Omental fat pad (tissue), 3 donors: ENCODE measurements at regions not wholly inside any gene's neighbourhood (a gene's known extent, or its start where the extent isn't known, plus 50 kb on each side); places are given as distances from the start of the nearest gene placed in this dataset.
"Not testable (repeated sequence)": the region's sequence is repeated elsewhere in the genome, so short reads cannot be mapped to it uniquely, and the experiment has no call there.

Source experiments
- ATAC-seq: fragments of 150-250 bp; one replicate; pipeline ENCODE4 v1.9.1; 2016; ENCODE audit warnings: mild to moderate bottlenecking, moderate library complexity; ENCODE audit not compliant: low FRiP score
- DNase-seq: peaks from one replicate; pipeline ENCODE4 v3.0.0-alpha.2; 2019; ENCODE audit warnings: low spot score
- TF ChIP-seq, protein P1 (sequence below), 3 donors: fragments of 450-650 bp; IDR thresholded peaks; one replicate each; pipeline ENCODE4 v1.5.1; 2016 to 2017; ENCODE audit warnings: antibody characterized with exemption in 3 of 3, mild to moderate bottlenecking in 3 of 3, moderate library complexity in 2 of 3

DNA sequence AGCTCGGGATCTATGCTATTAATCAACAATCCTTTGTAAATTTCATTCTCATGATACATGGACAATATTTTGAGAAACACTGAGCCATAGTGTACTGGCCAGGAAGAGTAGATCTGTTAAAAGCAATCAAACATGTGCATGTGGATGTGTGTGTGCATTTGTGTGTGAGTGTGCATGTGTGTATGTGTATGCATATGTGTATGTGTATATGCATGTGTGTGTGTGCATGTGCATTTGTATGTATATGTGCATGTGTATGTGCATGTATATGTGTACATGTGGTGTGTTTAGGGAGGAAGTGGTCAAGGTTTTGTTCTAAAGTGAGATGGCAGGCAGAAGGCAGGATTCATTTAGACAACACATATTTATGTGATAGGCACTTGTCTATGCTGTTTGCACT, 623.8 kb downstream of the ADCYAP1 start:
- ATAC-seq: no peak

DNA sequence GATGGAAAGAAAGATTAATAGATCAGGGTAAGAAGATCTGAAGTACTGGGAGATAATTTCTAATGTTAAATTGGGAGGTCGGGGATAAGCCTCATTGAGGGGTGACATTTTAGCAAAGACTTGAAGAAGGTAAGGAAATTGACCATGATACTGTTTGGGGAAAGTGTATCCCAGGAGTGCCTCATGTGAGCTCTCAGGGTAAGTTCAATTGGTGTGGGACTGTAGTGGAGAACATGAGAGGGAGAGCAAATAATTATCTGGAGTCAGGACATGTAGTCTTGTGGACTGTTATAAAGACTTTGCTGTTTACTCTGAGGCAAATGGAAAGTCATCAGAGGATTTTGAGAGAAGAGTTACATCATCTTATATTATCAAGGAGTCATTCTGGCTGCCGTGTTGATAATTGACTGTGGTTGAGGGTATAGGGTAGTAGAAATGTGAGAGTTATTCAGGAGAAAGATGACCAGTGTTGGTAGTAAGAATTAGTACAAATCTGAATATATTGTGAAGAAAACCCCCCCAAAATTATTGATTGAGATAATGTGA, 624.4 kb downstream of the ADCYAP1 start:
- TF ChIP-seq, protein P1, sequence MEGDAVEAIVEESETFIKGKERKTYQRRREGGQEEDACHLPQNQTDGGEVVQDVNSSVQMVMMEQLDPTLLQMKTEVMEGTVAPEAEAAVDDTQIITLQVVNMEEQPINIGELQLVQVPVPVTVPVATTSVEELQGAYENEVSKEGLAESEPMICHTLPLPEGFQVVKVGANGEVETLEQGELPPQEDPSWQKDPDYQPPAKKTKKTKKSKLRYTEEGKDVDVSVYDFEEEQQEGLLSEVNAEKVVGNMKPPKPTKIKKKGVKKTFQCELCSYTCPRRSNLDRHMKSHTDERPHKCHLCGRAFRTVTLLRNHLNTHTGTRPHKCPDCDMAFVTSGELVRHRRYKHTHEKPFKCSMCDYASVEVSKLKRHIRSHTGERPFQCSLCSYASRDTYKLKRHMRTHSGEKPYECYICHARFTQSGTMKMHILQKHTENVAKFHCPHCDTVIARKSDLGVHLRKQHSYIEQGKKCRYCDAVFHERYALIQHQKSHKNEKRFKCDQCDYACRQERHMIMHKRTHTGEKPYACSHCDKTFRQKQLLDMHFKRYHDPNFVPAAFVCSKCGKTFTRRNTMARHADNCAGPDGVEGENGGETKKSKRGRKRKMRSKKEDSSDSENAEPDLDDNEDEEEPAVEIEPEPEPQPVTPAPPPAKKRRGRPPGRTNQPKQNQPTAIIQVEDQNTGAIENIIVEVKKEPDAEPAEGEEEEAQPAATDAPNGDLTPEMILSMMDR (IDR thresholded peaks at IDR 0.05): no peak
- DNase-seq: no peak
- ATAC-seq: no peak

More for the DNA sequence above, 623.8 kb downstream of the ADCYAP1 start:
- no peak for DNase-seq
- TF ChIP-seq, protein P1 (IDR thresholded peaks at IDR 0.05): no peak

DNA sequence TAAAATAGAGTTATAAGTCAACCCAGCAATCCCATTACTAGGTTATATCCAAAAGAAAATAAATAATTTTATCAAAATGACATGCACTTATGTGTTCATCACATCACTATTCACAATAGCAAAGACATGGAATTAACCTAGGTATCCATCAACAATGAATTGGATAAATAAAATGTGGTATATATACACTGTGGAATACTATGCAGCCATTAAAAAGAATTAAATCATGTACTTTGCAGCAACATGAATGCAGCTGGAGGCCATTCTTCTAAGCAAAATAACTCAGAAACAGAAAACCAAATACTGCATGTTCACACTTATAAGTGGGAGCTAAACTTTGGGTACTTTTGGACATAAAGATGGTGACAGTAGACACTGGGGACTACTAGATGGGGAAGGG, 626.0 kb downstream of the ADCYAP1 start:
- TF ChIP-seq, protein P1 (IDR thresholded peaks at IDR 0.05): no peak
- DNase-seq (no peak), ATAC-seq (no peak)

DNA sequence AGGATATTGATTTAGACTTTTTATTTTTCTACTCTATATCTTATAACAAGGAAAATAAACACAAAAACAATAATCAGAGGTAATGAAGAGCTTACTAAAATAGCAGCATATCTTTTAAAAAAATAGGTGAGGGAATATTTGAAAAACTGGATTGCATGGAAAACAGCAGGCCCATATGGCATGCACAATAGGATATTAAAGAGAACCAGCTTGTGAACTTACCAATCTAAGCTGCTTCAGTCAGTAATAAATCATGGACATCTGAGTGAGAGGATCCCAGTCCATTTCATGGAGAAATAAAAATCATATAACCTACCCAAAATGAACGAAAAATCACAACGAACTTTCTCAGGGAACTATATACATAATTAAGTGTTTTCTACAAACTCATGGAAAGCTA, 634.6 kb downstream of the ADCYAP1 start:
- TF ChIP-seq, protein P1 (IDR thresholded peaks at IDR 0.05): no peak
- ATAC-seq (no peak), DNase-seq (no peak)

DNA sequence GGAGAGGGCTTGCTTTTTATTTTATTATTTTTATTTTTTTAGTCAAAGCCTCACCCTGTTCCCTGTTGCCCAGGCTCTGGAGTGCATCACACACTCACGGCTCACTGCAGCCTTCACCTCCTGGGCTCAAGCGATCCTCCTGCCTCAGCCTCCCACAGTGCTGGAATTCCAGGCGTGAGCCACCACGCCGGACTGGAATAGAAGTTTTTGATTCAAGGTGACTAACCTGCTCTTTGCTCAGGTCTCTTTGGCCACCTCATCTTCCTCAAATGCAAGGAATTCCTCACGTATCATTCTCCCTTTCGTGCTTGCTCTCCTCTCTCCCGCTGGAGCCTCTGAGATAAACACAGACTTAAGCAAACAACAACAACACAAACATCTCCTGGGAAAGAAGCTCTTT, 636.8 kb downstream of the ADCYAP1 start:
- no peak for DNase-seq
- no peak for ATAC-seq
- TF ChIP-seq, protein P1 (IDR thresholded peaks at IDR 0.05): no peak

DNA sequence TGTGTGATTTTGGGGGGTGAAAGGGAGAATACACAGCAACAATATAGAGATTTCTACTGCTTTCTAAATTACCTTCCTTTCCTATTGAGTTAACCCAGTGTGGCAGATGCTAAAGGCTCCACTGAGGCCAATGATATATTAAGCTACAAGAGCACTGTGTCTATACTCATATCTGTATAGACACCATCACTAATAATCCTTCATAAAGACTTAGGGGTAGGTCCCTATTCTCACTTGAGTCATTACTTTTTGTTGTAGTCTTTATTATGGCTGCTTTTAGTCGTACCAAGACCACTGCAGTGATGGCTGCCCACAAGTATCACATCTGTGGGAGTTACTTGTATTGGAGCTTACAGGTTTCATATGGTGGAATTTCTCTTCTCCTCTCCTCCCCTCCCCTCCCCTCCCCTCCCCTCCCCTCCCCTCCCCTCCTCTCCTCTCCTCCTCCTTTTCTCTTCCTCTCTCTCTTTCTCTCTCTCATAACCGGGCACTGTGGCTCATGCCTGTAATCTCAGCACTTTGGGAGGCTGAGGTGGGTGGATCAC, 637.6 kb downstream of the ADCYAP1 start:
- no peak for DNase-seq
- ATAC-seq: no peak
- TF ChIP-seq, protein P1 (IDR thresholded peaks at IDR 0.05): no peak

DNA sequence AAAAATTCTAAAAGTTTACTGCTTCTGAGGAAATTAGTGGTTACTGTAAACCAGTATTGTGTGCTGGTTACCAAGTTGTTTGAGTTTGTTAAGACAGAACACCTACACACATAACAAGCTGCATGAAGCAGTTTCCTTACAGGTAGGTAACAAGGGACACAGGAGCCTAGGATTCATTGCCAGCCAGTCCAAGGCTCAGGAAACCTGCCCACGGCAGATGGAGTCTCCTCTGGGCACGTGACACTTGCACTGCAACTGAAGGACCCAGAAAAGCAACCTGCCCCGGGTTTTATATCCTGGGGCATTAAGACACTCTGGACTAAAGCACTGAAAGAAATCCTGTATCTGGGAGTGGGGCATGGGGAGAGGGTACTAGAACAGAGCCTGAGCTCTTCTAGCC, 639.3 kb downstream of the ADCYAP1 start:
- TF ChIP-seq, protein P1 (IDR thresholded peaks at IDR 0.05): no peak
- ATAC-seq: no peak
- DNase-seq: no peak

DNA sequence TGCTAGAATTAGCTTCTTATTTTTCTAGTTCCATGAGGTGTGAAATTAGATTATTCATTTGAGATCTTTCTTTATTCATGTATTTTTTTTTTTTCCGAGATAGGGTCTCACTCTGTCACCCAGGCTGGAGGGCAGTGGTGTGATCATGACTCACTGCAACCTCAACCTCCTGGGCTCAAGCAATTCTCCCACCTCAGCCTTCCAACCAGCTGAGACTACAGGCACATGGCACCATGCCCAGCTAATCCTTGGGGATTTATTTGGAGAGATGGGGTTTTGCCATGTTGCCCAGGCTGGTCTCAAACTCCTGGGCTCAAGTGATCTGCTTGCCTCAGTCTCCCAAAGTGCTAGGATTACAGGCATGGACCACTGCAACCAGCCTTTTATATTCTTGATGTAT, 653.0 kb downstream of the ADCYAP1 start:
- ATAC-seq, DNase-seq: not testable (repeated sequence)
